MG63 (cell line): ENCODE measurements at regions not wholly inside any gene's neighbourhood (a gene's known extent, or its start where the extent isn't known, plus 50 kb on each side); places are given as distances from the start of the nearest gene placed in this dataset.

ENCODE experiments used
- DNase-seq: peaks from one replicate; pipeline ENCODE4 v3.0.0-alpha.2; 2020
- H3K27me3 ChIP-seq: fragments of 250-450 bp; sonication (Bioruptor Pico); 2 replicates; pipeline ENCODE4 v1.5.1; 2020; ENCODE audit warnings: mild to moderate bottlenecking, moderate library complexity
- H3K36me3 ChIP-seq: fragments of 250-450 bp; sonication (Bioruptor Pico); 2 replicates; pipeline ENCODE4 v1.5.1; 2020; ENCODE audit warnings: mild to moderate bottlenecking, moderate library complexity
- H3K4me3 ChIP-seq: fragments of 250-450 bp; sonication (Bioruptor Pico); 2 replicates; pipeline ENCODE4 v1.5.1; 2020; ENCODE audit warnings: mild to moderate bottlenecking, moderate library complexity
- H3K9me3 ChIP-seq: fragments of 250-450 bp; sonication (Bioruptor Pico); 2 replicates; pipeline ENCODE4 v1.5.1; 2020; ENCODE audit warnings: mild to moderate bottlenecking, moderate library complexity

DNA sequence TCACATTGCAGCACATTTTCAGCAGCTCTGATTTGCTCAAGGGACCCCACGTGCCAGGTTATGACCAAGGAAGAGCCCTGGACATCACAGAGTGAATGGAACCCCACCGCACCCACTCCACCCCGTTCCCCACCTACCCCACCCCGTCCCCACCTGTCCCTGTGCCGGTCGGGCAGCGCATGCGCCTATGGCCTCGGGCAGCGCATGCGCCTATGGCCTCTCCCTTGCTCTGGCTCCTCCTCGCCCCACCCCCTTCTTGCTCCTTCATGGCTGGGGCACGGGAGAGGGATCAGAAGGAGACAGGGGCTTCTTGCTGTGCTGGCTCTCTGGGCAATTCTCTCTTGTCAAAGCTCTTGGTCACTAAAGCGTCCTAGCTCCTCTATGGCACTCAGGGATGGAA lies 371.8 kb upstream of the HS6ST1 start:
- Histone ChIP-seq H3K27me3 (no peaks in the 10 kb centered on the region), H3K4me3 (no peak overlapping the region), H3K36me3 (no peaks in the 10 kb centered on the region), H3K9me3 (no peaks in the 10 kb centered on the region)
- no peak for DNase-seq

DNA sequence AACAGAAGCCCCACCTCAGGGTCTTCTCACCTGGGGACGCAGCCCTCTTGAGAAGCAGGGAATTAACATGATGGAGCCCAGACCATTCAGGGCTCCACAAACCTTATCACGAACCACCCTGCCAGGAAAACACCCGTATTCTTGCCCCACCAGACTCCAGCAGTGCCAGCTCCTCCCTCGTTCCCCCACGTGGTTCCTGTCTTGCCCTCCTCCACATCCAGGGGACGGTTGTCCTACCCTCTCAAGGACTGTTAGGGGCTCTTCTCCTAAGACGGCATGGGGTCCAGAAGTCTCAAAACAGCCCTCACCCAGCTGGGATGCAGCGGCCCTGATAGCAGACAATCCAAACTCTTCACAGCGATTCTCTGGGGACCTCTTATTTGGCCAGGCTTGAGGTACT lies 372.2 kb upstream of the HS6ST1 start:
- no peak for DNase-seq
- Histone ChIP-seq H3K36me3 (no peaks in the 10 kb centered on the region), H3K27me3 (no peaks in the 10 kb centered on the region), H3K9me3 (no peaks in the 10 kb centered on the region), H3K4me3 (no peak overlapping the region)

DNA sequence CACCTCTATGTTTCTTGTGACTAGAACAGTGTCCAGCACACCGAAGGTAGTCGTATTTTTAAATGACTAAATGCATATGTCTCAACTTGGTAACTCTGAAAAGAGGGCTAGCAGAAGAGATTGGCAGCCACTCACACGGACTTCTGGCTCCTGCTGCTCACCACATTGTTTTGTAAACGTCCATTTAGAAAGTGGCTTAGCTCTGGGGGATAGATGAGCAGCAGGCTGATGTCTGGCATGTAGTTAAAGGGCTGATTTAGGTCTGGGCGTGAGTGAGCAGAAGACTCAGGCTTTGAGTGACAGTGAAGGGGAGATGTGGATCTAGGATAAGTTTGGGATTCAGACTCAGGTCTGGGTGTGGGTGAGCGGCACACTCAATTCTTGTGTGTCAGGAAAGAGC lies 372.9 kb upstream of the HS6ST1 start:
- no peak for DNase-seq
- Histone ChIP-seq H3K36me3 (no peaks in the 10 kb centered on the region), H3K9me3 (no peaks in the 10 kb centered on the region)

DNA sequence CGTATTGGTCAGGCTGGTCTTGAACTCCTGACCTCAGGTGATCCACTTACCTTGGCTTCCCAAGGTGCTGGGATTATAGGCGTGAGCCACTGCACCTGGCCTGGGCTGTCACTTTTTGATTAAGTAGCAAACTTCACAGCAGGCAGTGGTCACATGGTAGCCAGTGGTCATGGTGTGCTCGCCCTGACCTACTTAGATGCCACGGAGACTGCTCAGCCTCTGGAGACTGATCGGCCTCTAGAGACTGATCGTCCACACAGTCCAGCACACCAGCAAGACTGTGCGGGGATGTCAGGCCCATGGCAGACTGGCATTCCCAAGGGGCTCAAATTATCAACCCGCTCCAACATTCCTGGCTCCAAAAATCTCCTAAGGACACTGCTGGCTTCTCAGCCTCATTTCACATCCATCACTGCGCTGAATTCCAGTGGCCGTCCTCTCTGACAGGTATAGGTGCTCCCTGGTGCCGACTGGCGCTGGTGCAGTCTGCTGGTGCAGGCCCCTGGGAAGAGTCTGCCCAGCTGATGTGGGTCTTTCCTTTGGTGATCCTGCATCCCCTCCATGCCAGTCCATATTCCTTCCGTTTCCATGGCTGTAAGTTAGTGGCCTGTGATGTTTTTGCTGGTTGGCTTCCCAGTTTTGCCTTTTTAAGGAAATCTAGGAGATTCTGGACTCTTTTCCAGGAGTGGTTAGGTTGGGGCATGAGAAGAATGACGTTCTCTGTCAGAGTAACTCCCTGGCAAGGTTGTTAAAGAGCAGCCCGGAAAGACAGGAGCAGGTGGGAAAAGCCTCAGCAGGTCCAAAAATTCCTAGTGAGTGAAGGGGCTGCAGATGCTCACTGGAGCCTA lies 374.5 kb upstream of the HS6ST1 start:
- no peaks in the 10 kb centered on the region for H3K9me3 ChIP-seq
- DNase-seq = no peak
- no peaks in the 10 kb centered on the region for H3K36me3 ChIP-seq
- no peak overlapping the region for H3K4me3 ChIP-seq
- H3K27me3 ChIP-seq = no peaks in the 10 kb centered on the region; the same call in 1 of the 2 replicates

More for the DNA sequence above, 372.9 kb upstream of the HS6ST1 start:
- H3K4me3 ChIP-seq = no peak overlapping the region
- H3K27me3 ChIP-seq = no peaks in the 10 kb centered on the region

DNA sequence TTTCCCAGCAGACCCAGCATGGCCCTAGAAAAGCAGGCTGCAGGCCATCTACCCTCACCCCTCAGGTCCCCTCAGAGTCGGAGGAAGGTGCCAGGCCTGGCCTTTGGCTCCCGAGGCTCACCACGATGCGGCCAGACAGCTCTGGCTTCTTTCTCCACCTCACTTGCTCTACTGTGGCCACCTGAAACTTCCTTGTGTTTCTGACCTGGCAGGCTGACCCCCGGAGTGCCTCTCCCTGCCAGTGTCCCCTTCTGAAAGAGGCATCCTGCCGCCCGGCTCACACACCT lies 375.0 kb upstream of the HS6ST1 start:
- DNase-seq = no peak
- no peaks in the 10 kb centered on the region for H3K9me3 ChIP-seq
- H3K36me3 ChIP-seq = no peaks in the 10 kb centered on the region
- no peaks in the 10 kb centered on the region; the same call in 1 of the 2 replicates for H3K27me3 ChIP-seq
- no peak overlapping the region for H3K4me3 ChIP-seq

DNA sequence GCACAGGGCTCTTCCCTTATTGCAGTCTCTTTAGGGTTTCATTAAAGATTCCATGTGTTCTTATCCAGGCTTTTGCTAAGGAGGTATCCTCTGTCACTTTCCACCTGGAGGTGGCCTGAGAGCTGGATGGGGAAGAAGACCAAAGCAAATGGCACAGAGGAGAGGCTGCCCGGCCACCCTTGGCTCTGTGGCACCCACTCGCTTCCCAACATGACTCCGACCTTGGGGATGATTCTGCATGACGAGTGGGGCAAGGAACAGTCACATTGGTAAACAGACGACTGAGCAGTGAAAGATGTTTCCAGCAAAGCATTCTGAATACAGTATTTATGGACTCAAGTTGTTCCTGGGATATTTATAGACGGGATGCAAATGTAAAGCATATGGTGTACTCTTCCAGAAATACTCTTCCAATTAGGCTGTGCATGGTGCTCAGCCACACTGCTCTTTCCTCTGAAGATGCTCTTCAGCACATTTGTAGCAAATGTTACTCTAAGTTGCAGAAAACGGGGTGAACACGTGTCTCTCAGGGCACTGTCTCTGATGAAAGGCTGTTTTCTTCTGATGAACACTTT lies 377.1 kb upstream of the HS6ST1 start:
- H3K9me3 ChIP-seq = no peaks in the 10 kb centered on the region
- H3K4me3 ChIP-seq = no peak overlapping the region
- peaks cover 8% of the 10 kb centered on the region; the same call in 1 of the 2 replicates for H3K27me3 ChIP-seq
- no peaks in the 10 kb centered on the region for H3K36me3 ChIP-seq
- DNase-seq = no peak

DNA sequence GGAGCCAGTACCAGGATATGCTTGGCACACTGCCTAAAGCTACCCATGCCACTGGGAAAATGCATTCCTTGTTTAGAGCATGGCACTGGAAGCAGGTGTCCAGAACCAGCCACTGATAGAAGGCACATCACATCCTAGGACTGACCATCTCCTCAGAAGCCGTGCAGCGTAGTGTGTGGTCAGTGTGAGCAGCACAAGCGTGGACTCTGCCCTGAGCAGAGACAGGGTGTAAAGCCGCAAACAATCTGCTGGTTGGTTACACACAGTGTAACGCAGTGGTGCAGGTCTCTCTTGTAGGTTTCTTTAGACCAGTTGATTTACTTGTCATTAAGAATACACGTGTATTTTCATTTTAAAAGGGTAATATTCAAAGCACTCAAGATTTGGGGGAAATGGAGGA lies 377.8 kb upstream of the HS6ST1 start:
- DNase-seq = no peak
- Histone ChIP-seq H3K27me3 (peaks cover 8% of the 10 kb centered on the region; the same call in 1 of the 2 replicates), H3K9me3 (no peaks in the 10 kb centered on the region), H3K36me3 (no peaks in the 10 kb centered on the region), H3K4me3 (no peak overlapping the region)

DNA sequence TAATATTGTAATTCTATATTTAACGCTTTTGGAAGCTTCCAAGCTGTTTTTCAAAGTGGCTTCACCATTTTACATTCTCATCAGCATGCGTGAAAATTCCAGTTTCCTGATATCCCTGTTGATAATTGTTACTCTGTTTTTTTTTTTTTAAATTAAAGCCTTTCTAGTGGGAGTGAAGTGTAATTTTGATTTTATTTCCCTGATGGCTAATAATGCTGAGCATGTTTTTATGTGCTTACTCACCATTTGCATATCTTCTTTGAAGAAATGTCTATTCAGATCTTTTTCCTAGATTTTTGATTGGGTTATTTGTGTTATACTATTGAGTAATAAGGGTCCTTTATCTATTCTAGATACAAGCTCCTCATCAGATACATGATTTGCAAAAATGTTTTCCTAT lies 382.8 kb upstream of the HS6ST1 start:
- H3K9me3 ChIP-seq = no peaks in the 10 kb centered on the region
- peaks cover 8% of the 10 kb centered on the region; the same call in 1 of the 2 replicates for H3K27me3 ChIP-seq
- no peaks in the 10 kb centered on the region for H3K36me3 ChIP-seq
- no peak overlapping the region for H3K4me3 ChIP-seq
- DNase-seq = no peak

DNA sequence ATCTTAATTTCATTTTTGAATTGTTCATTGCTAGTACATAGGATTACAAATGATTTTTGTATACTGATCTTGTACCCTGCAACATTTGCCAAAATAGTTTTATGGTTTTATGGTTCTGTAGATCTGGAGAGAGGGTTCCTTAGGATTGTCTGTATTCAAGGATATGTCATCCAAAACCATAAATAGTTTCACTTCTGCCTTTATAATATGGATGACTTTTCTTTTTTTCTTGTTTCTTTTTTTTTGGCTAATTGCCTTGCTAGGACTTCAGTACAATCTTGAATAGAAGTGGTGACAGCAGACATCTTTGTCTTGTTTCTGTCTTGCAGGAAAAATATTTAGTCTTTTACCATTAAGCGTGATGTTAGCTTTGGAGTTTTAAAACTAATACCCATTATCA lies 383.9 kb upstream of the HS6ST1 start:
- no peak overlapping the region for H3K4me3 ChIP-seq
- H3K36me3 ChIP-seq = no peaks in the 10 kb centered on the region
- H3K9me3 ChIP-seq = no peaks in the 10 kb centered on the region
- no peak for DNase-seq
- H3K27me3 ChIP-seq = peaks cover 8% of the 10 kb centered on the region; the same call in 1 of the 2 replicates

DNA sequence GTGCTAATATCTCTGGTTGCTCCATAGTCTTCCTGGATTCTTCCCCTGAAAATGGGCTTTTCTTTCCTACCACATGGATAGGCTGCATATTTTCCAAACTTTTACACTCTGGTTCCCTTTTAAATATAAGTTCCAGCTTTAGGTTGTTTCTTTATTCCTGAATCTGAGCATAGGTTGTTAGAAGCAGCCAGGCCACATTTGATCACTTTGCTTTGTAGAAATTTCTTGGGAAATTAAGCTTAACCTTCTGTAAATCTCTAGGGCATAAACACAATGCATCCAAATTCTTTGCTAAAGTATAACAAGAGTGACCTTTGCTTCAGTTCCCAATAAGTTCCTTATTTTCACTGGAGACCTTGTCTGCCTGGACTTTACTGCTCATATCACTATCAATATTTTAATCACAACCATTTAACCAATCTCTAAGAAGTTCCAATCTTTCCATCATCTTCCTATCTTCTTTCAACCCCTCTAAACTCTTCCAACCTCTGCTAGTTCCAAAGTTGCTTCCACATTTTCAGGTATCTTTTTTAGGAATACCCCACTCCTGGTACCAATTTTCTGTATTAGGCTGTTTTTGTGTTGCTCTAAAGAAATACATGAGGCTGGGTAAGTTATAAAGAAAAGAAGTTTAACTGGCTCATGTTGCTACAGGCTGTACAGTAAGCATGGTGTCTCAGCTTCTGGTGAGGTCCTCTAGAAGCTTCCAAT lies 389.6 kb upstream of the HS6ST1 start:
- H3K27me3 ChIP-seq = no peaks in the 10 kb centered on the region
- 0 out of 2 replicates have a peak, but pooled peaks cover 9% of the 10 kb centered on the region for H3K9me3 ChIP-seq
- no peaks in the 10 kb centered on the region for H3K36me3 ChIP-seq
- H3K4me3 ChIP-seq = no peak overlapping the region
- DNase-seq = no peak

DNA sequence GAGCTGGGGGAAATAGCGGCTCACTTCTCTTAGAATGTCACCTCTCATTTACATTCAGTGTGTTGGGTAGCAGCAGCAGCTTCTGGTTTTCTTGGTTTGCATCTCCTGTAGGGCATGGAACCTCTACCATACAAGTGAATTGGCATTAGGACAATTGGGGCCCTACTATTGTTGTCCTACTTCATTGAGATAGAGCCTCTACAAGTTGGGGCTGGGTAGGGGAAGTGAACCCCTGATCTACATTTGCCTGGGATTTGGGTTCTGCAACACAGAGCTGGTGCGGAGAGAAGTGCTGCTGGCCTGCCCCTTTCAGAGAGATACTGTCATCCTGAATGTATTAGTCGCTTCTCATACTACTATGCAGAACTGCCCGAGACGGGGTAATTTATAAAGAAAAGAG lies 391.6 kb upstream of the HS6ST1 start:
- no peak for DNase-seq
- no peak overlapping the region for H3K4me3 ChIP-seq
- no peaks in the 10 kb centered on the region for H3K27me3 ChIP-seq
- H3K36me3 ChIP-seq = no peaks in the 10 kb centered on the region
- 0 out of 2 replicates have a peak, but pooled peaks cover 9% of the 10 kb centered on the region for H3K9me3 ChIP-seq

DNA sequence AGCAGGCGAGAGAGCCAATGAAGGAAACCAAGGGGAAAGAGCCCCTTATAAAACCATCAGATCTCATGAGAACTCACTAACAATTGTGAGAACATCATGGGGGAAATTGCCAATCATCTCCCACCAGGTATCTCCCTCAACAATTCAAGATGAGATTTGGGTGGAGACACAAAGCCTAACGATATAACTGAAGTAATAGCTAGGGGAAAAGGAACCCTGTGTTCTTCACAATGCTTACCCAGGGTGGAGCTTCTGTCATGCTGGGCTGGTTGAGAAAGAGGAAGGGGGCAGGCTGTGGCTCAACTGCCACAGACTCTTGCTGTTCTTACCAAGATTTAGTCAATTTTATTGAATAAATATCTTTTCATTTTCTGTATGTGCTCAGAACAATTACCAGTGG lies 392.1 kb upstream of the HS6ST1 start:
- no peak for DNase-seq
- 0 out of 2 replicates have a peak, but pooled peaks cover 9% of the 10 kb centered on the region for H3K9me3 ChIP-seq
- no peaks in the 10 kb centered on the region for H3K36me3 ChIP-seq
- no peak overlapping the region for H3K4me3 ChIP-seq
- H3K27me3 ChIP-seq = no peaks in the 10 kb centered on the region

DNA sequence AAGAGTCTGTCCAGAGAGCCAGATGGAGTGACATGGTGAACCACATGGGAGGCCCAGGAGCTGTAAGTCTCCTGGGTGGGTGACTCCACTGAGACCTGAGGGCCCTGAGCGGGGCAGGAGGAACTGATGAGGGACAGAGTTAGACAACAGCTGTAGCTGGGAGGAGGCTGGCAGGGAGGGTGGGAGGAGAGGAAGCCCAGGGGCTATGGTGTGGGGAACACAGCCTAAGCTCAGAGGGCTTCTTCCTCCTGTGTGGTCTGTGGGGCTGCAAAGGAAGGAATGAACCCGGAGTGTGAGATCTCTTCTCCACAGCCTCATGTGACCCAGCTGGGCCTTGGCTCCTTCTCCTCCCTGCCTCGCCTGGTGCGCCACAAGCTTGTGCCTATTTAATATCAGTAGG lies 395.6 kb upstream of the HS6ST1 start:
- Histone ChIP-seq H3K9me3 (no peaks in the 10 kb centered on the region), H3K27me3 (no peaks in the 10 kb centered on the region), H3K36me3 (no peaks in the 10 kb centered on the region), H3K4me3 (no peak overlapping the region)
- no peak for DNase-seq

DNA sequence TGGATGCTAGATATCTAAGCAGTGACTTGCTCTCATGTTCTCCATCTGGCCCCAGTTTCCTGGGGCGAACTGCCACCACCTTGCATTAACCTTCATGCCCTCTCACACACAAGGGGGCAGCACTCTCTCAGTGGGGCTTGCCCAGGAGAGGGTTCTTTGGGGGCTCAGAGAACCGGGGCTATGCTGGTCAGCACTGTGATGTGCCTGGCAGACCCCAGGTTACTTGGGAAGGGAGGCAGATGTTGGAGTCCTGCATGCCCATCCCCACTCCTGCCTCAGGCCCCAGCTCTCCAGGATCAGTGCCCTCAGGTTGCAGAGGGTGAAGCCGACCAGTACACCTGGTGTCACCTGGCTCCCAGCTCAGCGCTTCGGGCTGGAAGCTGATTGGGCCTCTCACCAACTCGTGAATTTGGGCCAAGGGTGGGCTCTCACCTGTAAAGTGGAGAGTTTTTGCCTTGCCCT lies 396.2 kb upstream of the HS6ST1 start:
- no peaks in the 10 kb centered on the region for H3K36me3 ChIP-seq
- H3K9me3 ChIP-seq = no peaks in the 10 kb centered on the region
- DNase-seq = no peak
- H3K4me3 ChIP-seq = no peak overlapping the region
- no peaks in the 10 kb centered on the region for H3K27me3 ChIP-seq

DNA sequence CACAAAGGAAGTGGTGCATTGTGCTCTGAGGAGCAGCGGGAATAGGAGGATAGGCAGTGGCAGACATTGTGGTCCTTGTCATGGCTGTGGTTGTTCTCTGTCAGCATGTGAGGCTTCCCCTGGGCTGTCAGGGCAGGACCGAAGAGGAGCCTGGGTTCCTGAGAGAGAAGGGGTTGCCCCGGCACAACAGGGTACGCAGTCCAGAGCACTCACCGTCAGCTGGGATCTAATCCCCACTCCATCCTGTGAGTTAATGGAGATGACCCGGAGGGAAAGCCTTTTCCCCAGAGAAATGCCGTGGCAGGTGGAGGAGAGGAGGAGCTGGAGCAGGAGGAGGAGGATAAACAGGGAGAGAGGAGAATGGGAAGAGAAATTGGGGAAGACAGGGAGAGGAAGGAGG lies 396.7 kb upstream of the HS6ST1 start:
- DNase-seq = no peak
- Histone ChIP-seq H3K4me3 (no peak overlapping the region), H3K36me3 (no peaks in the 10 kb centered on the region), H3K9me3 (no peaks in the 10 kb centered on the region), H3K27me3 (no peaks in the 10 kb centered on the region)

DNA sequence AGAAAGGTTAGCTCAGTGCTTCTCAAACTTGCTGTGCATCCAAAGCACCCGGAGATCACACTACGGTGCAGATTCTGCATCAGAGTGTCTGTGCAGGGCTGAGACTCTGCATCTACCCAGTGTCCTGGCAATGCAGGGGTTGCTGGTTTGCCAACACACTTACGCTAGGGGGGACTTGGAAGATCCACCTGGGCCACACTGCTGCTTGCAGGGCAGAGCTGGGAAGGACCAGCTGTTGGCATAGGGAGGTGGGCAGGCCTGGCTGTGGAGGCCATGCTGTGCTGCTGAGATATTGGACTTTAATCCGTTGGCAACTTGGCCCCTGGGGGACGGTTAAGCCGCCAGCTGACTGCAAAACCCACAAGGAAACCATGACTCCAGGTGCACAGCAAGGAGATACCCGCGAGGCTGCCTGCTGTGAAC lies 397.6 kb upstream of the HS6ST1 start:
- H3K36me3 ChIP-seq = no peaks in the 10 kb centered on the region
- DNase-seq = no peak
- H3K4me3 ChIP-seq = no peak overlapping the region
- no peaks in the 10 kb centered on the region for H3K9me3 ChIP-seq
- H3K27me3 ChIP-seq = no peaks in the 10 kb centered on the region
